ENCODE measurements at regions not wholly inside any gene's neighbourhood (a gene's known extent, or its start where the extent isn't known, plus 50 kb on each side); places are given as distances from the start of the nearest gene placed in this dataset.

GRCh38 chr2:24412812-24413211 lies 52.5 kb upstream of the ITSN2 start:
- CTCF ChIA-PET = interaction anchor here (0.7 to 2.0 kb wide), 6 partner anchors 11 to 783 kb away, joined by 3 to 15 read pairs (median 3); no protein-coding TSS in a partner anchor
- no peaks in the 10 kb centered on the region for H3K79me2 ChIP-seq (ENCODE audit: control insufficient read depth, insufficient read depth, low read length)
- TF ChIP-seq SRF (IDR thresholded peaks at IDR 0.05; ENCODE audit: low read depth in 2 of 2, low read length in 2 of 2) = no peak
- TF ChIP-seq PRDM15 (CRISPR knock-in tag; IDR thresholded peaks at IDR 0.05) = no peak
- no peak for TF ChIP-seq ZBTB33 (IDR thresholded peaks at IDR 0.05)
- TF ChIP-seq STAT1 (conservative IDR thresholded peaks at IDR 0.05) = no peak
- TF ChIP-seq GABPA (IDR thresholded peaks at IDR 0.05; ENCODE audit: low read depth) = no peak
- no peak for TF ChIP-seq EZH2 (IDR thresholded peaks at IDR 0.05; ENCODE audit: borderline replicate concordance, control insufficient read depth, low read depth, low read length)
- no peak for TF ChIP-seq JUND (IDR thresholded peaks at IDR 0.05; ENCODE audit: low read depth, low read length)
- no peak for TF ChIP-seq JUNB (IDR thresholded peaks at IDR 0.05)
- TF ChIP-seq CBX5 (IDR thresholded peaks at IDR 0.05; ENCODE audit: low read depth) = no peak
- no peak for TF ChIP-seq ZBED1 (IDR thresholded peaks at IDR 0.05; ENCODE audit: borderline replicate concordance)
- no peak for TF ChIP-seq ATF7 (IDR thresholded peaks at IDR 0.05; ENCODE audit: low read depth)
- no peak for TF ChIP-seq ZBTB4 (CRISPR knock-in tag; IDR thresholded peaks at IDR 0.05)
- TF ChIP-seq RB1 (IDR thresholded peaks at IDR 0.05; ENCODE audit: borderline replicate concordance) = no peak
- no peak for TF ChIP-seq CHD2 (IDR thresholded peaks at IDR 0.05; ENCODE audit: borderline replicate concordance, low read depth, low read length)
- TF ChIP-seq CHD1 (IDR thresholded peaks at IDR 0.05; ENCODE audit: low read depth, low read length) = no peak

More at GRCh38 chr2:24412812-24413211, 52.5 kb upstream of the ITSN2 start:
- H4K20me1 ChIP-seq (ENCODE audit: control insufficient read depth, insufficient read depth) = no peaks in the 10 kb centered on the region
- H3K27me3 ChIP-seq (replicated peaks in 1 of 2; ENCODE audit: control insufficient read depth in 2 of 2, insufficient read depth in 2 of 2, low read length in 1 of 2) = no peaks in the 10 kb centered on the region
- H3K27ac ChIP-seq (ENCODE audit: control insufficient read depth, insufficient read depth) = no peak overlapping the region
- WGBS (ENCODE audit: insufficient coverage, insufficient replicate concordance, low lambda C conversion rate, missing lambda C conversion rate) = 86% methylated on average over 3 of the region's 3 CpGs
- BruUV-seq (replicated peaks) = no TSS peak
- ATAC-seq (no peak), FAIRE-seq (no peak), DNase-seq (ENCODE audit: low read depth, low spot score) (no peak)
- intact Hi-C loops (cut with micrococcal nuclease; ENCODE audit: unreplicated experiment) (loop anchor here (5.0 kb wide), 1 partner anchor 559 kb away; the partner anchor contains the start of gene DNAJC27), in situ Hi-C loops (cut with MboI) (no loop called here)
- no peaks in the 10 kb centered on the region for H3K9me3 ChIP-seq (replicated peaks; ENCODE audit: control insufficient read depth, insufficient read depth, low read length)
- H3K4me3 ChIP-seq = no peak overlapping the region
- RAD21 ChIA-PET (ENCODE audit: unreplicated experiment) = interaction anchor here (1.0 kb wide), 2 partner anchors 380 to 418 kb away, joined by 3 read pairs; no protein-coding TSS in a partner anchor
- H3K9ac ChIP-seq (ENCODE audit: control insufficient read depth, insufficient read depth, low read length) = no peak overlapping the region
- POLR2A ChIA-PET = no interaction called here
- no peaks in the 10 kb centered on the region for H3K4me1 ChIP-seq (ENCODE audit: control insufficient read depth, insufficient read depth, low read length)
- SMC1A ChIA-PET (ENCODE audit: uncharacterized antibody, unreplicated experiment) = interaction anchor here (0.7 to 1.2 kb wide), 5 partner anchors 10 to 415 kb away, joined by 3 to 4 read pairs (median 4); no protein-coding TSS in a partner anchor
- no peak overlapping the region for H2AFZ ChIP-seq (ENCODE audit: control insufficient read depth, low read depth, low read length)
- no peak overlapping the region for H3K4me2 ChIP-seq (ENCODE audit: control insufficient read depth, insufficient read depth)
- H3K36me3 ChIP-seq (ENCODE audit: control insufficient read depth in 2 of 2, insufficient read depth in 2 of 2, low read length in 1 of 2) = no peaks in the 10 kb centered on the region
